HCT116 (cell line): ENCODE measurements at regions not wholly inside any gene's neighbourhood (a gene's known extent, or its start where the extent isn't known, plus 50 kb on each side); places are given as distances from the start of the nearest gene placed in this dataset.

Experiments
- ATAC-seq: fragments of 200-7000 bp; cut with Tn5 transposase; 2 replicates; pipeline ENCODE4 v1.9.1; 2020; ENCODE audit warnings: mild to moderate bottlenecking, moderate library complexity
- BruUV-seq: library from RNA; stranded (reverse); fragments of 400-500 nt; replicated peaks from 2 replicates; lab custom pipeline; 2021; lab: Mats Ljungman, UMichigan
- CTCF ChIA-PET: fragments of 300-600 bp; sonication (Branson Sonifier 250); formaldehyde crosslinking; loops from one replicate; lab custom pipeline; 2021; ENCODE audit warnings: antibody characterized with exemption; lab: Charles Lee
- POLR2A ChIA-PET: fragments of 300-600, 350-600 bp; sonication (Branson Sonifier 250); formaldehyde crosslinking; loops from one replicate; lab custom pipeline; 2021; ENCODE audit warnings: antibody characterized with exemption; lab: Charles Lee
- RAD21 ChIA-PET, 2 experiments: fragments of 300-600 bp; sonication (Branson Sonifier 250); formaldehyde crosslinking; loops; one replicate each; lab custom pipeline; 2023; ENCODE audit warnings: low total read pairs in 2 of 2; ENCODE audit not compliant: uncharacterized antibody in 2 of 2, unreplicated experiment in 2 of 2, low non-redundant PET in 1 of 2; lab: Charles Lee
- DNase-seq: peaks from one replicate; pipeline ENCODE4 v3.0.0-alpha.2; 2010; ENCODE audit warnings: low read depth, low spot score
- H2AFZ ChIP-seq: fragments of 200-600 bp; shearing (Covaris generic), sonication (generic); 2 replicates; pipeline ENCODE4 v1.6.1; 2017; ENCODE audit warnings: low read depth, mixed run types, mixed read lengths, antibody characterized with exemption, low read length; ENCODE audit not compliant: poor library complexity, severe bottlenecking
- H3K27ac ChIP-seq: 2 replicates; pipeline ENCODE4 v1.5.1; 2012; ENCODE audit warnings: low read depth, low read length
- H3K27me3 ChIP-seq: fragments of 200-600 bp; sonication (generic); 2 replicates; pipeline ENCODE4 v1.6.1; 2016; ENCODE audit warnings: mixed run types, low read length, mixed read lengths; ENCODE audit not compliant: insufficient read depth
- H3K36me3 ChIP-seq, 2 experiments: fragments of 200-500 bp in 1 of 2; fragments of 200-600 bp in 1 of 2; sonication (Bioruptor generic) in 1 of 2; sonication (generic) in 1 of 2; 2 replicates each; pipeline versions ENCODE4 v1.5.1 to v1.6.1; 2014 to 2016; ENCODE audit warnings: low read length in 2 of 2, inconsistent platforms in 1 of 2, mixed read lengths in 1 of 2, mixed run types in 1 of 2; ENCODE audit not compliant: insufficient read depth in 2 of 2, control insufficient read depth in 1 of 2
- H3K4me1 ChIP-seq, 2 experiments: fragments of 200-600 bp in 1 of 2; sonication (generic) in 1 of 2; 2 replicates each; pipeline versions ENCODE4 v1.5.1 to v1.6.1; 2012 to 2017; ENCODE audit warnings: low read length in 2 of 2, inconsistent platforms in 1 of 2, mild to moderate bottlenecking in 1 of 2, mixed read lengths in 1 of 2, mixed run types in 1 of 2, moderate library complexity in 1 of 2; ENCODE audit not compliant: insufficient read depth in 2 of 2, control insufficient read depth in 1 of 2
- H3K4me2 ChIP-seq: fragments of 200-600 bp; sonication (generic); 2 replicates; pipeline ENCODE4 v1.6.1; 2017; ENCODE audit warnings: mixed run types, low read length, mixed read lengths
- H3K4me3 ChIP-seq, 2 experiments: fragments of 200-600 bp in 1 of 2; sonication (generic) in 1 of 2; replicated peaks in 1 of 2; 2 replicates each; pipeline ENCODE4 v1.5.1; 2011 to 2016; ENCODE audit warnings: low read length in 2 of 2, control low read depth in 1 of 2, low read depth in 1 of 2, mild to moderate bottlenecking in 1 of 2, mixed read lengths in 1 of 2, mixed run types in 1 of 2
- H3K79me2 ChIP-seq: fragments of 200-600 bp; sonication (generic); 2 replicates; pipeline ENCODE4 v1.6.1; 2017; ENCODE audit warnings: mild to moderate bottlenecking, mixed run types, low read length, moderate library complexity, mixed read lengths; ENCODE audit not compliant: insufficient read depth
- H3K9ac ChIP-seq: fragments of 200-600 bp; sonication (generic); 2 replicates; pipeline ENCODE4 v1.6.1; 2016; ENCODE audit warnings: low read length, mixed read lengths
- H3K9me2 ChIP-seq: fragments of 200-600 bp; sonication (generic), shearing (Covaris generic); 2 replicates; pipeline ENCODE4 v1.6.1; 2017; ENCODE audit warnings: mixed run types, mild to moderate bottlenecking, moderate library complexity; ENCODE audit not compliant: insufficient read depth
- H3K9me3 ChIP-seq, 2 experiments: fragments of 200-500 bp in 1 of 2; fragments of 200-600 bp in 1 of 2; sonication (Bioruptor generic) in 1 of 2; sonication (generic) in 1 of 2; 2 replicates each; pipeline ENCODE4 v1.6.1; 2014 to 2017; ENCODE audit warnings: low read length in 2 of 2, mixed read lengths in 2 of 2, inconsistent platforms in 1 of 2, low read depth in 1 of 2, mild to moderate bottlenecking in 1 of 2, mixed run types in 1 of 2, moderate library complexity in 1 of 2; ENCODE audit not compliant: control insufficient read depth in 1 of 2, insufficient read depth in 1 of 2
- H4K20me1 ChIP-seq: fragments of 200-600 bp; sonication (generic), shearing (Covaris generic); 2 replicates; pipeline ENCODE4 v1.6.1; 2017; ENCODE audit warnings: mixed run types, mild to moderate bottlenecking, moderate library complexity; ENCODE audit not compliant: insufficient read depth
- CBX3 ChIP-seq: IDR thresholded peaks from 2 replicates; pipeline ENCODE4 v1.6.1; 2012; ENCODE audit warnings: low read depth
- CTCF ChIP-seq, 3 experiments: fragments of 200-600 bp in 1 of 3; sonication (generic) in 1 of 3; IDR thresholded peaks in 2 of 3; conservative IDR thresholded peaks in 1 of 3; 2 replicates each; pipeline ENCODE4 v1.5.1; 2012 to 2017; ENCODE audit warnings: low read depth in 2 of 3, low read length in 2 of 3, antibody characterized with exemption in 1 of 3, borderline replicate concordance in 1 of 3, control low read depth in 1 of 3, mild to moderate bottlenecking in 1 of 3, mixed read lengths in 1 of 3, mixed run types in 1 of 3, moderate library complexity in 1 of 3; ENCODE audit not compliant: insufficient read depth in 1 of 3
- ELF1 ChIP-seq: IDR thresholded peaks from 2 replicates; pipeline ENCODE4 v1.6.1; 2012; ENCODE audit warnings: low read depth, borderline replicate concordance
- EZH2 ChIP-seq: fragments of 200-600 bp; sonication (generic); IDR thresholded peaks from 2 replicates; pipeline ENCODE4 v1.6.1; 2017; ENCODE audit warnings: antibody characterized with exemption, mixed run types
- EZH2phosphoT487 ChIP-seq: fragments of 200-600 bp; IDR thresholded peaks from 2 replicates; pipeline ENCODE4 v1.6.1; 2018; ENCODE audit warnings: antibody characterized with exemption, borderline replicate concordance
- SP1 ChIP-seq: IDR thresholded peaks from 2 replicates; pipeline ENCODE4 v1.6.1; 2012; ENCODE audit warnings: low read depth
- SRF ChIP-seq: IDR thresholded peaks from 2 replicates; pipeline ENCODE4 v1.6.1; 2012; ENCODE audit warnings: low read depth
- TCF7L2 ChIP-seq: IDR thresholded peaks from 2 replicates; pipeline ENCODE4 v1.7.0; 2011; ENCODE audit warnings: borderline replicate concordance, inconsistent platforms; ENCODE audit not compliant: insufficient read depth, insufficient read length; ENCODE audit errors: extremely low read depth
- YY1 ChIP-seq: IDR thresholded peaks from 2 replicates; pipeline ENCODE4 v1.6.1; 2011; ENCODE audit warnings: low read length, low read depth, moderate library complexity, mild to moderate bottlenecking; ENCODE audit not compliant: insufficient replicate concordance; ENCODE audit errors: extremely low read depth
- ZNF274 ChIP-seq: fragments of 200-500 bp; sonication (Bioruptor generic); IDR thresholded peaks from 2 replicates; pipeline ENCODE4 v1.6.1; 2014; ENCODE audit warnings: mild to moderate bottlenecking, low read depth, low read length, inconsistent platforms
- intact Hi-C: fragments of 100-400 bp; cut with micrococcal nuclease; formaldehyde crosslinking; loops from 2 replicates; pipeline ENCODE4 v1.10.0; 2022

GRCh38 chr2:118693287-118693822 is 154.1 kb downstream of the EN1 start:
- H3K27ac ChIP-seq = no peak overlapping the region
- no peaks in the 10 kb centered on the region for H3K79me2 ChIP-seq
- TF ChIP-seq SRF (no peak), TCF7L2 (no peak), SP1 (no peak), EZH2phosphoT487 (no peak)
- TF ChIP-seq, all 23 proteins: peak for 0
- ATAC-seq (no peak), DNase-seq (no peak)
- ChIA-PET CTCF (no interaction called here), RAD21 (no interaction called here), POLR2A (no interaction called here)
- Histone ChIP-seq H3K4me2 (no peak overlapping the region), H3K9ac (no peak overlapping the region), H4K20me1 (no peaks in the 10 kb centered on the region), H3K4me1 (peaks cover 7% of the 10 kb centered on the region in 2 experiments; a peak in 1 of 4 replicates), H3K27me3 (no peaks in the 10 kb centered on the region), H3K4me3 (no peak overlapping the region), H3K9me3 (no peaks in the 10 kb centered on the region), H3K9me2 (no peaks in the 10 kb centered on the region; the same call in 1 of the 2 replicates), H3K36me3 (no peaks in the 10 kb centered on the region), H2AFZ (no peak overlapping the region)
- intact Hi-C loops = no loop called here
- BruUV-seq = no TSS peak

GRCh38 chr2:118689874-118690273 is 157.6 kb downstream of the EN1 start:
- DNase-seq (no peak), ATAC-seq (no peak)
- H3K4me3 ChIP-seq = no peak overlapping the region
- H2AFZ ChIP-seq = no peak overlapping the region
- no peaks in the 10 kb centered on the region for H3K79me2 ChIP-seq
- no peaks in the 10 kb centered on the region; the same call in 1 of the 2 replicates for H3K9me2 ChIP-seq
- H3K4me2 ChIP-seq = no peak overlapping the region
- CTCF ChIA-PET = no interaction called here
- intact Hi-C loops = no loop called here
- no peak overlapping the region for H3K27ac ChIP-seq
- H3K27me3 ChIP-seq = no peaks in the 10 kb centered on the region
- BruUV-seq = no TSS peak
- no peaks in the 10 kb centered on the region for H3K9me3 ChIP-seq
- POLR2A ChIA-PET = no interaction called here
- RAD21 ChIA-PET = no interaction called here
- TF ChIP-seq YY1 (no peak), CBX3 (no peak), ZNF274 (no peak), CTCF (IDR thresholded peaks at IDR 0.05 in 2 of 3, conservative IDR thresholded peaks at IDR 0.05 in 1 of 3; ENCODE audit: borderline replicate concordance in 1 of 3, insufficient read depth in 1 of 3, low read depth in 2 of 3, low read length in 2 of 3) (no peak), ELF1 (no peak), EZH2 (no peak)
- TF ChIP-seq, all 23 proteins: peak for 0
- no peaks in the 10 kb centered on the region for H3K36me3 ChIP-seq
- no peaks in the 10 kb centered on the region for H4K20me1 ChIP-seq
- H3K9ac ChIP-seq = no peak overlapping the region
- H3K4me1 ChIP-seq = peaks cover 0 to 6% of the 10 kb centered on the region in 2 experiments; a peak in 1 of 4 replicates
